ENCODE measurements at regions not wholly inside any gene's neighbourhood (a gene's known extent, or its start where the extent isn't known, plus 50 kb on each side); places are given as distances from the start of the nearest gene placed in this dataset.

GRCh38 chr11:95483339-95483738 is 252.3 kb upstream of the SESN3 start:
- TF ChIP-seq MAX (IDR thresholded peaks at IDR 0.05) (no peak), REST (IDR thresholded peaks at IDR 0.05; ENCODE audit: low read depth) (no peak), EP300 (IDR thresholded peaks at IDR 0.05; ENCODE audit: borderline replicate concordance) (no peak), ZBTB7A (IDR thresholded peaks at IDR 0.05; ENCODE audit: low read depth) (no peak), RAD21 (IDR thresholded peaks at IDR 0.05; ENCODE audit: low read depth) (no peak), USF1 (IDR thresholded peaks at IDR 0.05) (no peak), CEBPB (IDR thresholded peaks at IDR 0.05) (no peak), YY1 (IDR thresholded peaks at IDR 0.05; ENCODE audit: low read depth) (no peak), TAF1 (IDR thresholded peaks at IDR 0.05; ENCODE audit: low read depth) (no peak), TEAD4 (IDR thresholded peaks at IDR 0.05) (no peak), EGR1 (IDR thresholded peaks at IDR 0.05) (no peak), FOXM1 (IDR thresholded peaks at IDR 0.05; ENCODE audit: borderline replicate concordance, low read depth) (no peak), CREB1 (IDR thresholded peaks at IDR 0.05; ENCODE audit: low read depth) (no peak)
